HG03064 (cell line): ENCODE measurements at regions not wholly inside any gene's neighbourhood (a gene's known extent, or its start where the extent isn't known, plus 50 kb on each side); places are given as distances from the start of the nearest gene placed in this dataset.

Experiments
- ATAC-seq: cut with Tn5 transposase; IDR thresholded peaks from one replicate; pipeline ENCODE4 v1.9.1; 2021; ENCODE audit warnings: low read depth; ENCODE audit not compliant: unreplicated experiment

GRCh38 chr21:24205319-24205718 is 1402.0 kb downstream of the MRPL39 start:
- no peak for ATAC-seq

- ATAC-seq: no peak
These were observed 1402.6 kb downstream of the MRPL39 start for GRCh38 chr21:24204641-24205040.

GRCh38 chr21:24200052-24200451 is 1407.2 kb downstream of the MRPL39 start:
- ATAC-seq: no peak

GRCh38 chr21:24197923-24198322 is 1409.4 kb downstream of the MRPL39 start:
- no peak for ATAC-seq

- ATAC-seq: no peak
These were observed 1410.1 kb downstream of the MRPL39 start for GRCh38 chr21:24197132-24197643.

DNA sequence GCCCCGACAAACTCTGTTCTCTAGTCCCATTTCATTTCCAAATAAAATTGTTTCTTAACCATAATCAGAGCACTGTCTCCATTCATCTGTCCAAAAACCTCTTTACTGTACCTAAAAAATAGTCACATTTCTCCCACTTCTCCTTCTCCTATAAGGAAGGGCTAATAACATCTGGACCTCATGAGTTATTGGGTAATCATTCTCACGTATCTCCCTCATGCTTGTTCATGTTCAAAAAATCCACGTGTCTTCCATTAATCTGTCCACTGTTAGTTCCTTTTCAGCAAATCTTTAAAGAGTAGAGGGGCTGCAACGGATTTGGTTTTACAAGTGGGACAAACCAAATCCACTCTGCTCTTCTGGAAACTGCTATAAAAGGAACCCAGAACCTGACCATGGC is 1418.8 kb downstream of the MRPL39 start:
- ATAC-seq: no peak

DNA sequence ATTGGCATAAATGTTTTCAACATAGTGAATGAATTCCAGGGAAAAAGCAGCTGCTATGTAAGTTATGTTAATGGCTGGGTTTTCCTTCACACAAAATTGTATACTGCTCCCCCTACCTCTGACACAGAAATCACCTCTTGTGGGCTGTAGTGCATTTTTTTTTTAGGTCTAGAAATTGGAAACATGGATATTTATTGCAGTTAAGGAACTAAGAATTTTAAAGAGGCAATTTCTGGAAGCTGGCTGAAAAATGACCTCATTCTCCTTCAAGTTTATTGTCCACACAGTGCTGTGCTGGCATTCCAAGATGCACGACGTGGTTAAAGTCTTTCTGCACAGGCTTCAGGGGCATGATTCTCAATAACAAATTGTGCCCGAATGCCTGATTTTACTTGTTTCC is 1424.2 kb downstream of the MRPL39 start:
- no peak for ATAC-seq

- no peak for ATAC-seq
These were observed 1428.2 kb downstream of the MRPL39 start for GRCh38 chr21:24179110-24179509.

GRCh38 chr21:24175106-24175505 is 1432.2 kb downstream of the MRPL39 start:
- ATAC-seq: no peak

- no peak for ATAC-seq
These were observed 1435.5 kb downstream of the MRPL39 start for GRCh38 chr21:24171736-24172135.

- ATAC-seq: no peak
These were observed 1443.7 kb downstream of the MRPL39 start for GRCh38 chr21:24163539-24163938.

GRCh38 chr21:24160528-24160927 is 1446.8 kb downstream of the MRPL39 start:
- ATAC-seq: no peak

GRCh38 chr21:24153137-24153536 is 1454.1 kb downstream of the MRPL39 start:
- ATAC-seq: no peak

DNA sequence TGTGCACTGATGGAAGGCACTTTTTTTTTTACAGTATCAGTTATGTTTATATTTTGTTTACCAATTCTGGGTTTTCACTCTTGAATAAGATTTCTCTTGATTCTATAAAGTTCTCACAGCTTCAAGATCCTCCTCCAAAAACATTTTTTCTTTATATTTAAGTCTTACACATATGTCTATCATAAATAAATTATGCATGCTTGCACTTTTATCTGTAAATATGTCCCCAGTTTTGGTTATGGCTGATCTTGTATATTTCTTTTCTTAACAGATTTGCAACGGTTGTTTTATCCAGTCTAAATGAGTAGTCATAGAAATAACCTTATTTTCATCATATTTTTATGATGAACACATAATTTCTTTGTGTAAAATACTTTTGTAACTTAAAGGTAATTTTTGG is 1456.5 kb downstream of the MRPL39 start:
- no peak for ATAC-seq

DNA sequence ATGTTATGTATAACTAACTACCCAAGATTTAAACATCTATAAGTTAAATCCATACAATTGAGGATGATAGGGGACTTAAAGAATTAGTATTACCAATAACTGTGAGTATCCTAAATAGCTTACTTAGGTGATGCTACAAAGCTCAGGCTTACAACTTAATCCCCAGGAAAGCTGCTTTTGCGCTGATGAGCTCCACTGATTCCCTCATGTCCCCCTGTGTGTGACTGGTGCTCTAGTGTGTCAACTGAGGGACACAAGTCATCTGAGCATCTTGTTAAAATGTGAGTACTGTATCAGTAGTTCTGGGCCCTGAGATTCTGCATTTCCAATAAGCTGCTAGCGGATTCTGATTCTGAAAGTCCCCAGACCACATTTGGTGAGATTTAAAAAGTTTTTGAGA is 1458.8 kb downstream of the MRPL39 start:
- no peak for ATAC-seq

GRCh38 chr21:24147674-24148073 is 1459.6 kb downstream of the MRPL39 start:
- ATAC-seq: no peak

- ATAC-seq: no peak
These were observed 1476.2 kb downstream of the MRPL39 start for GRCh38 chr21:24131056-24131455.

DNA sequence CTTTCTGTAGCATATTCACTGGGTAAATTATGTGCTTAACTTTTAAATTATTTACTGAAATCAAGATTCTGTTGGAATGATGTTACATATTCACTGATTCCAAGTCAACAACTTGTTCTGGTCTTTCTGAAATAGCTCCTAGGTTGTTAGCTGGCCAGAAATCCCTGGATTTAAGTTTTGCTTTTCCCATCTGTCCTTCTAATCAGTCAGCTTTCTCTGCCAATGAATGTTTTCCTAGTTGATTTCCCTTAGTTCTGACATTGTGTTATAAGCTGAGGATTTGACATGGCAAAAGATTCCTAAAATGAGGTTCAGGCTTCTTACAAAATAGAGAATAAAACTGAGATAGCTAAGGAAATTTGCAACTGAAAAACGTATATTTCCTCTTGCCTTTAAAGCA is 1479.6 kb downstream of the MRPL39 start:
- ATAC-seq: no peak

- ATAC-seq: no peak
These were observed 1483.5 kb downstream of the MRPL39 start for GRCh38 chr21:24123785-24124184.

DNA sequence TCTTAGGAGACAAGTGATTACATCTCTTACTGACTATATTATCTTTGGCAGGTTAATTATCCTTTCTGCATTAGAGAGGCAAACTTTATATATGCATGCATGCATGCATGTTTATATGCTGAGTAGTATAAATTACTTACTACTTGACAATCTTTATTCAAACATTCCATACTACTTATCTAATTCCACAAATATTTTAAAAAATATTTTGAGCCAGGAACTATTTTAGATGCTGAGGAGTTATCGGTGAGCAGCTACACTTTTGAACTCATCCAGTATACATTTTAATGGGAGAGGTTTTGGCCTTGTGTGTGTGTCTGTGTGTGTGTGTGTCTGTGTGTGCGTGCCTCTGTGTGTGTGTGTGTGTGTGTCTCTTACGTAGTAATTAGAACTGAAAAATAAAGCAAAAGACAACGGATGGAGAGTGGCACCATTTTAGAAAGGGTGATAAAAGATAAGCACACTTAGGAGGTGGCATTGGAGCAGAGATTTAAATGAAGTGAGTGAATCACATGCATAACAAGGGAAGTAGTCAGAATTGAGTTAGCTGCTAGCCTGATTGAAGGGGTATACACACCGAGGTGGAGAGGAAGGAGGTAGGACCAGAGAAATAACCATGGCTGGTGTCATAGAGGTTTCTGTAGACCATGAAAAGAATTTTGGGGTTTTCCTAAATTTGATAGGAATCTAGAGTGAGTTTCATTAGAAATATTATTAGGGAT is 1488.4 kb downstream of the MRPL39 start:
- ATAC-seq: no peak

DNA sequence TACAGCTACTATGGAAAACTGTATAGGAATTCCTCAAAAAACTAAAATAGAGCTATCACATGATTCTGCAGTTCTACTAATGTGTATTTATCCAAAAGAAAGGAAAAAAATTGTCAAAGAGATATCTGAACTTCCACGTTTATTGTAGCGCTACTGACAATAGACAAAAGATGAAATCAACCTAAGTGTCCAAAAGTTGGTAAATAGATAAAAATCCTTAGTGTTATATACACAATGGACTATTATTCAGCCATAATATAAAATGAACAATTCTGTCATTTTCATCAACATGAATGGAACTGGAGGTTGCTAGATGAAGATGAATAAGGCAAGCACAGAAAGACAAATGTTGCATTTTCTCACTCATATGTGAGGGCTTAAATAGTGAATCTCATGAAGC is 1492.1 kb downstream of the MRPL39 start:
- no peak for ATAC-seq

GRCh38 chr21:24112020-24112419 is 1495.3 kb downstream of the MRPL39 start:
- ATAC-seq: no peak

DNA sequence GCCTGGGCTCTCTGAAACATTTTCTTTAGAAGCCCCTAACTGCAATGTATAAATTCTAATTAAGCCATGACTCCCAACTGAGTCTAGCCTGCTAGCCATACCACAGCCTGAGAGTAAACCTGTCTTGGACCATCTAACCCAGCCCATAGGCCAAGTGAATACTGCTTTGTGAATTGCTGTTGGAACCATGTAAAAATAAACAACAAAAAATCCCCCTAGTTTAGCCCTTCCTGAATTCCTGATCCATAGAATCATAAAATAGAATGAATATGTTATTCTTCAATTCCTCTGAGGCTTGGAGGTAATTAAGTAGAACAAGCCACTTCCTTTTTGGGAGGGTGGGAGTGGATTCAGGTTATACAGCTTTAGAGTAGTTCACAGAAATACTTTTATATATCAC is 1496.4 kb downstream of the MRPL39 start:
- no peak for ATAC-seq
